ENCODE measurements at regions not wholly inside any gene's neighbourhood (a gene's known extent, or its start where the extent isn't known, plus 50 kb on each side); places are given as distances from the start of the nearest gene placed in this dataset.

DNA sequence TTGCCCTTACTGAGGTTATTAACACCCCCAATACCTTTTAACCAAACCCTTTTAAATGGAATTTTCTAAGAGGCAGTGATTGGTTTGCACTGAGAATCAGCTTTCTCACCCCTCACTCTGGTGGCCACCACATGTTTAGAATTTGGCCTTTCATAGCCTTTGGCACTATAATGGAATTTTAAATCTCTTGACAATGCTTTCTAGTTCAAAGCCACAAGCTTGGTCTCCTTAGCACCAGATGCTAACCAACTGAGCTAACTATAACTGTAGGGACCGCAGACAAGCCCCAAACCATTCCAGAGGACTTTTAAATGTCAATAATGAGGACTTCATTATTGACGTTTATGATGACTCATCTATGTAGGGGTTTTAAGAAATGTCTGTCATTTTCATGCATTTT lies 238.7 kb upstream of the SNX7 start:
- peak; percentile 39 for DNase-seq (ENCODE audit: low spot score)

DNA sequence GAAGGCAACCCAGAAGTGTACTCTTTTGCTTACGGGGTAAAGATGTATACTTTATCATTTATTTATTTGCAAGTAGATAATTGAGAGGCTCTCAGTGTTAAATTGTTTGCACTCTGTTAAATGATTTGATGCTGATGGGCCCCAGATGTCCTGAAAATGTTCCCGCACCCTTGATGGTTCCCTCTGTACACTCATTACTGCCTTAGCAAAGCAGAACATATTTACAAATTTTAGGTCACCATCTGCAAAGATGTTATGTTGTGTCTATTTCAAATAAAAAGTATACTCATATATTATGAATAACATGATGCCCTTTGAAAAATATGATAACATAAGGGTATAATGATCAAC lies 240.5 kb upstream of the SNX7 start:
- no peak for DNase-seq (ENCODE audit: low spot score)

DNA sequence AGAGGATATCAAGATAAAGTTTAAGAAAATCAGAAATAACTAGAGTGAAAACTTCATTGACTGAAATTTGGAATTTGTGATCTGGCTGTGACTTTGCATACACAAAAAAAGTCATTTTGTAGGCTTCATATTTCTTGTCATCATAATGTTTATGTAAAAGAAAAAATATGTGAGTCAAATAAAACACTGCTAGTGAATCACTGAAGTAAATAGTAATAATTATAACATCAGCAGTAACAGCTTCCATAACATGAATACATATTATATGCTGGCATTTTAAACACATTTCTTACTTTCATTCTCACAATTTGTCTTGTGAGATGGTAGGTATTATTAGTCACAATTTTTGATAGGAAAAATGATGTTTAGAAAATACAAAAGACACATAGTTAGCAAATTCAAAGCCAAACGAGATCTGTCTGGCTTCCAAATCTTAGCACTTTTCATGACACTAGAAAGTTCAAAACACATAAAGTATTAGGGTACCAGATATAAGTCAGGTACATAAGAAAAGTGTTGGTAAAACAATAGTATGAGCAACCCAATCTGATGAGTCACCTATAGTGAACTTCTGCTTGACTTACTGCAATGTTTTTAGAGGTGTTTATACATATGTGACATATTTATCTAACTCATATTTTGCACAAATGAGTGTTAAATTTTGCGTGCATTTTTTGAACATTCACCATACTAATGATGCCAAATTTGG lies 241.0 kb upstream of the SNX7 start:
- DNase-seq (ENCODE audit: low spot score): no peak

DNA sequence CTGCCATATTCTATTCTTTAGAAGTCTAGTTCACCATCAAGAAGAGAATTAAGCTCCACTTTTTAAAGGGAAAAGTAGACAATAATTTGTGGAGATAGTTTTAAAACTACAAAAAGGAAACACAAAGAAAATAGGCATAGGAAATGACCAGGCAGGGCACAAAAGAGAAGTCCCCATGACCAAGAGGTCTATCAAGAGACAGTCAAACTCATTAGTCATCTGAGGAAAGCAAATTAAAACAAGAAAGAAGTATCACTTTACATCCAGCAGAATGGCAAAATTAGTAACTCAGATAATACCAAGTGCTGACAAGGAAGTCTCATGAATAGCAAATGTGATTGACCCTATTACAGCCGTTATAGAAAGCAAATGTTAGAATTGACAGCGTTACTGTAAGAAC lies 243.7 kb upstream of the SNX7 start:
- DNase-seq (ENCODE audit: low spot score): no peak

DNA sequence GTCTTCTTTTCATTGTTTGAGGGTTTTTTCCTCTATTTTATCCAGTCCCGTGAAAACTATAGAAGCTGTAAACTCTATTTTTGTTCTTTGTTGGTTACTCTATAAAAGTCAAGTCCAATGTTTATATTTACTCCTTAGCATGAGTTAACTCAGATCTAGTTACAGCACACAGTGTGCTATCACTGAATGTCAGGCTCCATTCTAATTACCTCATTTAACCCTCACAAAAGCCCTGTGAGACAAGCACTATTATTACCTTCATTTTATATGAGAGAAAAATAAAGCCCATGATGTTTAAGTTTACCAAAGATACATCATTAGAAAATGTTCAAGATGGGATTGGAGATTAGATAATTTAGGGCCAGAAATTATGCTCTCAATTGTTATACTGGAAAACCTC lies 251.4 kb upstream of the SNX7 start:
- no peak for DNase-seq (ENCODE audit: low spot score)

DNA sequence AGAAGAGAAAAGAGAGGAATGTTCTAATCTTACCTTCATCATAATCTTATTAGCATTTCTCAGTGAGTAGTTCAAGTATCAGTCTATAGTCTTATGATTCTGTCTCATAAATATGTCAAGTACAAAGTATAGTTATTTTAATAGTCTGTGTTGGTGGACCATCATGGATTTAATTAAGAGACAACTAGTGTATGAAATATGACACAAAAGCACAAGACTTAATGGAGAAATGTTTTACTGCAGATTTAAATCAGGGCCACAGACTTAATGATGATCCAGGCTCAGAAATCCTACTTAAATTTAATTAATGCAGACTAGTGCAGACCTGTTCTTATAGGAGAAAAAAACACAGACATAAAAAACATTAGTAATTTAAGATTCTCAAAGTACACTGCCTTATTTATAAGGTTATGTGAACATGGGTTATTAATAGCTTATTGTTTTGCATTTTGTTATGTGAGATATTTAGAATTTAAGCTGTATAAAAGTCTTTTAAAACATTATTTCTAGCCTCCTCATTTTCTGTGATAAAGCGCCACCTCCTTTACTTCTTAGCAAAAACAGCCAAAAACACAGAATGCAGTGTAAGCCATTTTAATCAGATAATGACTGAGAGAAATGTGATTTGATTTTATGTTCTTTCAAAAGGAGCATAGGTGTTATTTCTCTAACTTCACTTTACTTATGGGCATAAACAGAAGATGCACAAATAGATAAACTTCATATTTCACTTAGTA lies 255.0 kb upstream of the SNX7 start:
- DNase-seq (ENCODE audit: low spot score): no peak

DNA sequence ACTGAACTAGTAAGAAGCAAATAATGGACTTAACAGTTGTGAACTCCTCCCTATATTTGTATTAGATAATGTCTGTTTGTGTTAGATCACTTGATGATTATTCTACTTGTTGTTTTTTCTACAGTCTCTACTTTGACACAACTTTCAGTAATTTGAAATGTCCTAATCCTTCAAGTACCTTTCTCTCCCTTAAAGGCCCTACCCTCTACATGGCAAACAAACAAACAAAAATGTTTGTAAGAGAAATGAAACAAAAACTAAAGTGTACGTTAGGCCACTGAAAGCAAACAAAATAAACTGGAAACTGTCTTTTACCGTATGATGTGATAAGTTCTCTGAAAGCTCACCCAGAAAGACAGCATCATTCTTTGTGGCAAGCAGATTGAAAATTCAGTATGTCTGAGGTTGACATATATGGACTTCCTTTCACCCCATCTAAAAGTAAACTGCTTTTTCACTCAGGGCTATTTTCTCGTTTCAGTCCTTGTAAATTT lies 255.9 kb upstream of the SNX7 start:
- DNase-seq (ENCODE audit: low spot score): no peak

DNA sequence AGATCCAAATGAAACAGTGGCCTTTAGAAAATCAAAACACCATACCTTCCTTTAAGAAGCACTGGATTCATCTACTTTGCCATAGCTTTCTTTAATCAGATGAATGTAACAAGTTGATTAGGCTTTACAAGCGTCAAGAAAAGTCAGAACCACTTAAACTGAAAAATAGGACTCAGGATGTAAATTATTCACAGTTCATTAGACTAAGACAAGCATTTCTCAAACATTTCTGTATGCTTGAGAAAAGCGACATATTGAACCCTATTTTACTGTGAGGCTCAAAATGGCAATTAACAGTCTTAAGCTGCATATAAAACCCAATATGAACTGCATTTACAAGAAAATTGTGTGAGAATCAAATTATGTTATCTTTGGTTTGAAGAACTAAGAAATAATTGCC lies 256.7 kb upstream of the SNX7 start:
- no peak for DNase-seq (ENCODE audit: low spot score)

DNA sequence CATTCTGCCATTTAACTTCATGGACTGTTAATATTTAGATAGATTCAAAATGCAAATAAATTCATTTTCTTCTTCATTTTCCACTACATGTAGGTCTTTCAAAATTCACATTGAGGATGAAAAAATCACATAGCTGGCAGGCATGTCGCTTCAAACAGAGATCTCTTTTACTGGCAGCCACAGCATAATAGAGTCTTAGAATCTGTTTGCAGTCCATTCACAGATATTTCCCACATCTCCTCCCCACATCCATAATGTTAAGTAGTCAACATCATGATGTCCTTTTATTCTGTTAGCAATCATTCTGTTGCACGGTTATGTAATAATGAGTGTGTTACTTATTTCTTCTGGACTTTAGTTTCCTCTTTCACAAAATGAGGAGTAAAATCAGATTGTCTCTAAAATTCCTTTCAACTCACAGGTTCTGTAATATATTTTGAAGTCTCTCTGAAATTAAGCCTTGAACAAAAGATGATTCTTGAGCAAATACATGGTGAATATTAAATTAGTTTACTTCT lies 257.5 kb upstream of the SNX7 start:
- DNase-seq (ENCODE audit: low spot score): no peak

DNA sequence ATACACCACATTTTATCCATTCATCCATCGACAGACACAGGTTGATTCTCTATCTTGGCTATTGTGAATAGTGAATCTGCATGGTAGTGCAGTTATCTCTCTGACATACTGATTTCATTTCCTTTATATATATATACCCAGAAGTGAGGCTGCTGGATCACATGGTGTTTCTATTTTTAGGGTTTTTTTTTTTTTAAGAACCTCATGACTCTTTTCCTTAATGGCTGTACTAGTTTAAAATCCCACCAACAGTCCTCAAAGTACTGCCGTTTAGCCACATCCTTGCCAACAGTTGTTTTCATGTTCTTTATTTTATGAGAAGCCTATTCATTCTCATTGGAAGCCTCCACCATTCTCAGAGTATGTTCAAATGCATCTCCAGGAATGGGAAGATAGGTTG lies 258.7 kb upstream of the SNX7 start:
- DNase-seq (ENCODE audit: low spot score): no peak

DNA sequence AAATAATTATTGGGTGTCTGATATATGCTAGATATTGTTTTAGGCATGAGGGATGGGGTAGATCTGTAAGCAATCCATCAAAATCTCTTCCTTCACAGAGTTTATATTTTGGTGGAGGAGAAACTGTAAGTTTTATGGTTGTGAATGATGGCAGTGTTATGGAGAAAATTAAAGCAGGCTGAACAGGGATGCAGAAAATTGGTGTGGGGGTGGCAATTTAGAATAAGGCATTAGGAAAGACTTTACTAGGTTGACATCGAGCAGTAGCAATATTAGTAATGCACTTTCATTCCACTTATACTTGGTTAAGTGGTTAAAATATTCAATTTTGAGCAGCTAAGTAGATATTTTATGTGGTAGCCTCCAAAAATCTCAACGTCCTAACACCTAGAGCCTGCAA lies 261.1 kb upstream of the SNX7 start:
- DNase-seq (ENCODE audit: low spot score): no peak

DNA sequence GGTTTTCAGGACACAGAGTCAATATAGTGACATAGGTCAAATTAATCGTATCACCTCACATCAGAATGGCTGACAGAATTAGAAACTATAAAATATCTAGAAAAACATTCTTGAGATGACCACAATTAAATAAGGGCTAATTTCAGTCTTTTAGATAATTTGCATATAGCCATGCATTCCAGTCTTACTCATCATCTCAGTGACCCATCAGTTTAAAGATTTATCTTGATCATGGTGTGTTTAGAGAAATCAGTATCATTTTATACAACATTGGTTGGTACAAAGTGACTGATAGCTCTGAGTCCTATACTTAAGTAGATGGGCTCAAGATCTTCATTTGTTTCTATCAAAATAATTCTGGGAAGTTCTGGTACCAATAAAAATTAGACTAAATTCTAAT lies 262.3 kb upstream of the SNX7 start:
- DNase-seq (ENCODE audit: low spot score): no peak

DNA sequence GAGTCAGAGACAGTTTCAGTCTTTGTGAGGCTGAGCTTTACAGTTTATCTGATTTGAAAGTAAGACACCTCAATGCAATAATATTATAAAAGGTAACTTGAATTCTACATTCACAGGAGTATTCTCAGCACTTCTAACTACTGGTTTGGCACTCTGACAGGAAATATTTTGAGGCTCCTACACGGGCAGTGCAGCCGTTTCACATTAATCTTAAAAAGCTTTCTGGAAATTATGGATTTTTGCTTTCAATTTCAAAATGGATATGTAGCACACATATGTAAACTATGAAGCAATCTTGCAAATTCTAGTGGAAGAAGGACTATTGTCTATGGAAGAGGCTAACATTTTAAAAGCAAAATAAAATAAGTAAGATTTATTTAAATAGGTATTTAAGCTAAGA lies 262.9 kb upstream of the SNX7 start:
- no peak for DNase-seq (ENCODE audit: low spot score)

DNA sequence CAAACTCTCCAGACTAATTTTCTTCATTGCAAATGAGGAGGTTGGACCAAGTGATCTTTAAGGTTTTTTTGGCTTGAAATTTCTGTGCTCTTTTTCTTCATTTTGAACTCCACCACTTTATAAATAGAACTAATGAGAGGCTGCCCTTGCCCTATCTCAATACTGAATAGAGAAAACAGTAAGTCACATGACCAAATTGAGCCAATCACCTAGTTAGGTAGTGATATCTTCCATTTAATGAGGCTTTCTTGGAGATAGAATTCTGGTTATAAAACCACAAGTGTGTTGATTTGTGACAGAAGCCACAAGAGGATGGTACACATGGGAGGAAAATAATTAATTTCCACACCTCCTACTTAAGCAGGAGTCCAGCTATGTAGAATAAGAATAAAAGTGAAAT lies 263.4 kb upstream of the SNX7 start:
- no peak for DNase-seq (ENCODE audit: low spot score)

DNA sequence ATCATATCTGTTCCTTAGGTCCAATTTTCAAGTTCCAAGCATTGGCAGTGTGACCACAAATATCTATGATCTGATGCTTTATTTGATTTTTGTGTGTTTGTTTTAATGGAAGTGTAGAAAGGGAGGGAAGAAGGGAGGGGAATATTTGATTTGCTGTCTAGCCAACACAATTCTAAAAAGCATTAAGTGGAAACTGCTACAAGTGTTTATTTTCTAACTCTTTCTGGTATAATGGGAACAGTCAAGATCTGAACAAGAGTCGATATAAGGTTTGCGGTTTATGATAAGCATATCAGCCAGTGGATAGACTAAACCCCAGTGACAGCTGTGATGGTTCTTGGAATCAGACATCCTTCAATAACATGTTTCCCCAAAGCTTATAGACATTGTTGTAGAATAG lies 267.8 kb upstream of the SNX7 start:
- no peak for DNase-seq (ENCODE audit: low spot score)

DNA sequence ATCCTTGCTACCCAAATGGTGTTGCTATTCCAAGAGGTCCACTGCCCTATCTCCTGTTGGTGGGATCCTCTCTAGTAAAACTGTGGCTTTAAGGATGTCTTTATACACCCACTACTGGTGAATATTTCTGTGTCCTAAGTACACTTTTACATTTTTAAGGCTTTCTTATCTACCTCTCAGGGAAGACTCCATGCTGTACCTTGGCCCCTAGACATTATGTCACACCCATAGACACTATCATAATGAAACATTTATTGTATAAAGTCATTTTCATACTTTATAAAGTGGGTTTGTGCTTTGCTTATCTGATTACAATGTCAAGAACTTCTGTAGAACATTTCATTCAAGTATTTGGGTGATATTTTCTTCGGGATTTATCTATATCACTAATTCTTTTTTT lies 270.3 kb upstream of the SNX7 start:
- DNase-seq (ENCODE audit: low spot score): no peak

DNA sequence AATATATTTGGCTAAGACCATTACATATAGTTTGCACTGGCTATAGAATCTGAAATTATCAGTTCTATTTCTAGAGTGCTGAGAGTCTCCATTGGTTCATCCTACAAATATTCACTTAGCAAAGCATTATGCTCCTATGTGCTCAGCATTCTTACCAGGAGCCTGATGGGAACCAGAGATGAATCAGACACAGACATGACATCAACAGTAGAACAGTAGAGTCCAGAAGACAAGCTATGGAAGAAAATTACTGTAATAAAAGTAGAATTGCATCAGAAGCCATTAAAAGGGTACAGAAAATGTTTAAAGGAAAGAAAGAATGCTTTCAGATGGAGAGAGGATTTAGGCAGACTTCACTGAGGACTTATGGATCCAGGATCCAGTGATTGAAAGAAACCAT lies 271.7 kb upstream of the SNX7 start:
- peak; percentile 43 for DNase-seq (ENCODE audit: low spot score)

DNA sequence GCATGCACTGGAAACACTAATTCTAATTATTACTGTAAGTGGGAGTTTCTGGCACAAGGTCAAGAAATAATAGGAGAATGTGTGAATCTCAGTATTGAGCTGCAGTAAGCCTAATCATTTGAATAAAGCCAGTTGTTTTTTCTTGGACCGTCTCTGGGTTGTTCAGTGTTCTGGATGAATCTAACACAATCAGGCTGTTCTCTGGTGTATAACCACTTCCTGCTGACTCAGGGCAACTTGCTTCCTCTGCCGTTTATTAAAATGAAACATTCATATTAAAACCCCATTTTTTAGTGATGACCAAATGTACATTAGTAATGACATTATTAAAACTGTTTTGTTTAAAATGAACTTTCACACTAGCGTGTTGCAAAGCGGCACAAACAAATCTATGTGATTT lies 273.1 kb upstream of the SNX7 start:
- peak; percentile 59 for DNase-seq (ENCODE audit: low spot score)

DNA sequence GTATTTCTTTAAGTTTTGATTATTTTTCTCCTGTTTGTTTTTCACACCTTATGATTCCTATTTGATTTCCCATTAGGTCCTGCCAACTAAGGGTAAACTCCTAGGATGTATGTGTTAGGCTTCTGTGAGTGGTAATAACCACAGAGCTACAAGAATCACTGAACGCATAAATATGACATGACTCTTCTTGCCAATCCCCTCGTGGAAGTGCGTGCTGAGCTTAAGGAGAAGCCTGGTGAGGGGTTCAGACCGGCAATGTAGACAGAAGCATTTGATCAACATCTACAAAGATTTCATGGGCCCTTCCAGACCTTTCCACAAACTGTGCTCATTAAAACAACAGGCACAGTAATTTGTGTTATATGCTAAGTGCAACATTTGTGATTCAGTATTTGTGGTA lies 273.8 kb upstream of the SNX7 start:
- DNase-seq (ENCODE audit: low spot score): no peak

DNA sequence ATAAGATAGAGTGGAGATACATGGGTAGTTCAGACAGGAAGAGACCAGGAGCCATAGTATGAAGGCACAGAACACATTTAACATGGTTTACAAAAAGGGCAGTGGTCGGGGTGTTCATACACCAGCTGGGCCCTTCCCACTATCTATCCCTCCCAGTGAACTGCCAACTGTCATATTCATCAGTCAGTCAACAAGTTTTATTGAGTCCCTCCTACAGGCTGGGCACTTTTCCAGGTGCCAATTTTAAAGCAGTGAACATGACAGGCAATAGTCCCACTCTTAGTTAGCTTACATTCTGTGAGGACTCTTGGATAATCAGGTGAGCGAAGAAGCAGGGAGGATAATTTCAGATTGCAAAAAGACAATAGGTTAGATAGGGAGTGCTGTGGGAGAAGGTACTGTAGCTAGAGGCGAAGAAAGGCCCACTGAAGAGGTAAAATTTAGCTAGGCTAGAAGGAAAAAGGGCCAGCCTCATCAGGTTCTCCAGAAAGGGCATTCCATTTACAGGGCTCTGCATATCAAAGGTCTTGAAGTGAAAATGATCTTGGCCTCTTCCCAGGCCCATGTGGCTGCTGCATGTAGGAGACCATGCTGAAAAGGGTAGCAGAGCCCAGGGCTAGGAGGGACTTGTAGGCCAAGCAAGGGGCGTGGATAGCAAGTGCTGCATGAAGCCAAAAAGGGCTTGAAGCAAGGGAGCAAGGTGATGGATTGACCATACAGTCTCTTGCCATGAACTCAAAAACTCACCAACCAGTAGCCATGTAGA lies 274.7 kb upstream of the SNX7 start:
- no peak for DNase-seq (ENCODE audit: low spot score)

DNA sequence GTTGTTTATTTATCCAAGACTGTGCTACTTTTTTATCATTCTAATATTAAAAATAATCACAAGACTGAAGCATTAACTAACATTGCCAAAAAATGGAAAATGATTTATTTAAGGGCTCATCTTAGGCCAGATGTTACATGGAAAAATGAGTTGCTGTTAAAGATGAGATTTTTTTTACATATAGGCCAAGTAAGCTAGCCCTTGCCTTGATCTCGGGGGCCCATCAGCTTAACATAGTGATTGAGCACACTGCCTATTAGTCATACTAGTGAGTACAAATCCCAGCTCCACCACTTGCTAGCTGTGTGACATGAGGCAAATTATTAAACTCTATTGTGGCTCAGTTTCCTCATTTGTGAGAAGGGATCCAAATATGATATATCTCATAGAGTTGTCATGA lies 275.9 kb upstream of the SNX7 start:
- DNase-seq (ENCODE audit: low spot score): no peak

DNA sequence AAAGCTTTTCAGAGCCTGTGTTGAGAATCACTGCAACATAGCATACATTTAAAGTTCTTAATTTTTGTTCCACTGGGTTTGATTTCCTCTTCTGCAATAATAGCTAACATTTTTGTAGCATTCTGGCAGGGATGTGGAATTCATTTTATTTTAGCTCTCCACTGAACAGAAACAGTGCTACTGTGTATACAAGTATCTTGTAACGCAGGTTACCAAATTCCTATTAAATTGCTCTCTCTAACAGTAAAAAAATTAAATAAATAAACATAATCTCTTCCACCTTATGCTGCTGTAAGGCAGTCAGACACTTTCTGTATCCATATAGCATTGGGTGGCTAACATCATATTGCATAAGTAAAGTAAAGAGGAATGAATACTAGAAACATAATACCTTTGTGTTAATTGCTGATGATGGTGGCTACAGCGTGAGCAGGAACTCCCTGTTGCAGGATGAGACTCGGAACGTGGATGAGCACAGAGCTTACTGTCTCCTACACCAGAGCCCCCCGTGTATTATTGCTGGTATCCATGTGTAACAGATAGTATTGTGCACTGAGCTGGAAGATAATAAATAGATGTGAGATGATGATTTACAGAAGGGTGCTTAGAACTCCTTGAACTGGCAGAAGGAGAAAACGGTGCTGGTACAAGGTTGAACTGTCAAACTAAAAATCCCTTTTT lies 276.9 kb upstream of the SNX7 start:
- DNase-seq (ENCODE audit: low spot score): no peak
